SKM-1 (cell line): ENCODE measurements at regions not wholly inside any gene's neighbourhood (a gene's known extent, or its start where the extent isn't known, plus 50 kb on each side); places are given as distances from the start of the nearest gene placed in this dataset.
"Not testable (repeated sequence)": the region's sequence is repeated elsewhere in the genome, so short reads cannot be mapped to it uniquely, and the experiment has no call there.

Experiments
- DNase-seq: peaks from one replicate; lab custom pipeline; 2025; ENCODE audit not compliant: unreplicated experiment; lab: John Stamatoyannopoulos, UW

GRCh38 chr14:46444666-46445065 is 206.9 kb downstream of the RPL10L start:
- DNase-seq = no peak

GRCh38 chr14:46433381-46433780 is 218.2 kb downstream of the RPL10L start:
- no peak for DNase-seq

- DNase-seq = no peak
Observed at GRCh38 chr14:46432516-46432915, 219.1 kb downstream of the RPL10L start.

- no peak for DNase-seq
Observed at GRCh38 chr14:46417066-46417465, 234.5 kb downstream of the RPL10L start.

GRCh38 chr14:46404865-46405811 is 246.4 kb downstream of the RPL10L start:
- no peak for DNase-seq

- DNase-seq = not testable (repeated sequence)
Observed at GRCh38 chr14:46402001-46402690, 249.4 kb downstream of the RPL10L start.

GRCh38 chr14:46401066-46401465 is 250.5 kb downstream of the RPL10L start:
- no peak for DNase-seq

GRCh38 chr14:46399049-46399448 is 252.5 kb downstream of the RPL10L start:
- DNase-seq = no peak

GRCh38 chr14:46384611-46385010 is 267.0 kb downstream of the RPL10L start:
- no peak for DNase-seq

- DNase-seq = no peak
Observed at GRCh38 chr14:46381674-46382073, 269.9 kb downstream of the RPL10L start.

GRCh38 chr14:46378248-46378647 is 273.3 kb downstream of the RPL10L start:
- DNase-seq = no peak

GRCh38 chr14:46377305-46377704 is 274.3 kb downstream of the RPL10L start:
- DNase-seq = no peak

- no peak for DNase-seq
Observed at GRCh38 chr14:46369391-46369790, 282.2 kb downstream of the RPL10L start.

- DNase-seq = no peak
Observed at GRCh38 chr14:46368275-46368674, 283.3 kb downstream of the RPL10L start.

- DNase-seq = no peak
Observed at GRCh38 chr14:46352844-46353243, 298.7 kb downstream of the RPL10L start.

GRCh38 chr14:46344327-46344937 is 307.1 kb downstream of the RPL10L start:
- DNase-seq = no peak

GRCh38 chr14:46325777-46326176 is 325.8 kb downstream of the RPL10L start:
- no peak for DNase-seq

GRCh38 chr14:46325157-46325556 is 326.4 kb downstream of the RPL10L start:
- no peak for DNase-seq

GRCh38 chr14:46323404-46323762 is 328.2 kb downstream of the RPL10L start:
- no peak for DNase-seq

GRCh38 chr14:46322730-46323403 is 328.7 kb downstream of the RPL10L start:
- no peak for DNase-seq

- DNase-seq = no peak
Observed at GRCh38 chr14:46322076-46322475, 329.5 kb downstream of the RPL10L start.
